ENCODE measurements at regions not wholly inside any gene's neighbourhood (a gene's known extent, or its start where the extent isn't known, plus 50 kb on each side); places are given as distances from the start of the nearest gene placed in this dataset.

- H3K79me1 ChIP-seq (ENCODE audit: low read depth, low read length): no peaks in the 10 kb centered on the region
- no peak overlapping the region for H3K4ac ChIP-seq (ENCODE audit: low read length)
- H3K23ac ChIP-seq (ENCODE audit: low read depth, low read length, poor library complexity): no peak overlapping the region
- no peak overlapping the region for H3K18ac ChIP-seq (ENCODE audit: low read length)
- no peaks in the 10 kb centered on the region for H3K36me3 ChIP-seq (replicated peaks in 1 of 2; ENCODE audit: control insufficient read depth in 2 of 2, insufficient read depth in 2 of 2, low read length in 2 of 2)
- no peak overlapping the region for H2BK15ac ChIP-seq (ENCODE audit: low read length)
- no peak overlapping the region for H3K4me3 ChIP-seq (ENCODE audit: low read length in 2 of 2)
- no peaks in the 10 kb centered on the region for H3K9me3 ChIP-seq (replicated peaks in 1 of 2; ENCODE audit: control insufficient read depth in 2 of 2, insufficient read depth in 1 of 2, low read depth in 1 of 2, low read length in 2 of 2)
- H2BK12ac ChIP-seq (ENCODE audit: low read length): no peak overlapping the region
- H4K8ac ChIP-seq (ENCODE audit: low read depth, low read length): no peak overlapping the region
- H3K27ac ChIP-seq (replicated peaks; ENCODE audit: low read length): no peak overlapping the region
- H4K91ac ChIP-seq (ENCODE audit: low read depth, low read length, poor library complexity): no peak overlapping the region
- no peak overlapping the region for H2AFZ ChIP-seq (ENCODE audit: low read length)
- WGBS, 2 donors (ENCODE audit: extremely low coverage in 2 of 2, insufficient read length in 2 of 2, insufficient replicate concordance in 1 of 2): no CpG with 5 or more reads among the region's 3 CpGs
- no peaks in the 10 kb centered on the region for H3K4me1 ChIP-seq (ENCODE audit: control insufficient read depth in 2 of 2, insufficient read depth in 1 of 2, low read depth in 1 of 2, low read length in 2 of 2)
- no peak overlapping the region for H3K9ac ChIP-seq (ENCODE audit: low read depth, low read length, poor library complexity)
- no peak for DNase-seq (ENCODE audit: low spot score)
- no peak overlapping the region for H2BK5ac ChIP-seq (ENCODE audit: low read length)
- no peak overlapping the region for H3K4me2 ChIP-seq (ENCODE audit: insufficient read depth, low read length, poor library complexity, severe bottlenecking)
- H3K14ac ChIP-seq (ENCODE audit: low read length): no peak overlapping the region
- no peak overlapping the region for H2AK5ac ChIP-seq (ENCODE audit: low read depth, low read length)
- H3K27me3 ChIP-seq (ENCODE audit: control insufficient read depth in 3 of 3, insufficient read depth in 3 of 3, low read depth in 1 of 3, low read length in 3 of 3): no peaks in the 10 kb centered on the region
- no peak overlapping the region for H2BK120ac ChIP-seq (ENCODE audit: low read depth, low read length)
These were observed 413.7 kb upstream of the FAT3 start for GRCh38 chr11:91810871-91811270.

GRCh38 chr11:91805293-91805692 is 419.3 kb upstream of the FAT3 start:
- Histone ChIP-seq H3K4me1 (ENCODE audit: control insufficient read depth in 2 of 2, insufficient read depth in 1 of 2, low read depth in 1 of 2, low read length in 2 of 2) (peaks cover 9% of the 10 kb centered on the region in 2 donors), H3K79me1 (ENCODE audit: low read depth, low read length) (no peaks in the 10 kb centered on the region), H2BK120ac (ENCODE audit: low read depth, low read length) (no peak overlapping the region), H3K14ac (ENCODE audit: low read length) (no peak overlapping the region), H3K23ac (ENCODE audit: low read depth, low read length, poor library complexity) (no peak overlapping the region), H2AFZ (ENCODE audit: low read length) (no peak overlapping the region), H2BK12ac (ENCODE audit: low read length) (no peak overlapping the region), H3K18ac (ENCODE audit: low read length) (no peak overlapping the region), H3K27ac (replicated peaks; ENCODE audit: low read length) (no peak overlapping the region), H3K4ac (ENCODE audit: low read length) (no peak overlapping the region), H3K9me3 (replicated peaks in 1 of 2; ENCODE audit: control insufficient read depth in 2 of 2, insufficient read depth in 1 of 2, low read depth in 1 of 2, low read length in 2 of 2) (no peaks in the 10 kb centered on the region), H3K9ac (ENCODE audit: low read depth, low read length, poor library complexity) (no peak overlapping the region), H2BK5ac (ENCODE audit: low read length) (no peak overlapping the region), H4K91ac (ENCODE audit: low read depth, low read length, poor library complexity) (no peak overlapping the region), H2BK15ac (ENCODE audit: low read length) (no peak overlapping the region), H2AK5ac (ENCODE audit: low read depth, low read length) (no peak overlapping the region), H4K8ac (ENCODE audit: low read depth, low read length) (no peak overlapping the region), H3K36me3 (replicated peaks in 1 of 2; ENCODE audit: control insufficient read depth in 2 of 2, insufficient read depth in 2 of 2, low read length in 2 of 2) (no peaks in the 10 kb centered on the region), H3K4me3 (ENCODE audit: low read length in 2 of 2) (no peak overlapping the region), H3K27me3 (ENCODE audit: control insufficient read depth in 3 of 3, insufficient read depth in 3 of 3, low read depth in 1 of 3, low read length in 3 of 3) (no peaks in the 10 kb centered on the region), H3K4me2 (ENCODE audit: insufficient read depth, low read length, poor library complexity, severe bottlenecking) (no peak overlapping the region)
- no peak for DNase-seq (ENCODE audit: low spot score)
- no CpG with 5 or more reads among the region's 1 CpG for WGBS, 2 donors (ENCODE audit: extremely low coverage in 2 of 2, insufficient read length in 2 of 2, insufficient replicate concordance in 1 of 2)

- H2BK5ac ChIP-seq (ENCODE audit: low read length): no peak overlapping the region
- no peaks in the 10 kb centered on the region for H3K79me1 ChIP-seq (ENCODE audit: low read depth, low read length)
- H3K9ac ChIP-seq (ENCODE audit: low read depth, low read length, poor library complexity): peak overlapping the region; percentile 21
- peaks cover 9% of the 10 kb centered on the region in 2 donors for H3K4me1 ChIP-seq (ENCODE audit: control insufficient read depth in 2 of 2, insufficient read depth in 1 of 2, low read depth in 1 of 2, low read length in 2 of 2)
- H3K14ac ChIP-seq (ENCODE audit: low read length): no peak overlapping the region
- H3K36me3 ChIP-seq (replicated peaks in 1 of 2; ENCODE audit: control insufficient read depth in 2 of 2, insufficient read depth in 2 of 2, low read length in 2 of 2): no peaks in the 10 kb centered on the region
- no peak overlapping the region for H2BK120ac ChIP-seq (ENCODE audit: low read depth, low read length)
- no CpG with 5 or more reads among the region's 1 CpG for WGBS, 2 donors (ENCODE audit: extremely low coverage in 2 of 2, insufficient read length in 2 of 2, insufficient replicate concordance in 1 of 2)
- no peak overlapping the region for H3K4me2 ChIP-seq (ENCODE audit: insufficient read depth, low read length, poor library complexity, severe bottlenecking)
- H2BK12ac ChIP-seq (ENCODE audit: low read length): no peak overlapping the region
- no peak for DNase-seq (ENCODE audit: low spot score)
- peak overlapping the region; percentile 42 for H3K27ac ChIP-seq (replicated peaks; ENCODE audit: low read length)
- no peaks in the 10 kb centered on the region for H3K9me3 ChIP-seq (replicated peaks in 1 of 2; ENCODE audit: control insufficient read depth in 2 of 2, insufficient read depth in 1 of 2, low read depth in 1 of 2, low read length in 2 of 2)
- no peak overlapping the region for H3K18ac ChIP-seq (ENCODE audit: low read length)
- no peak overlapping the region for H3K4ac ChIP-seq (ENCODE audit: low read length)
- no peak overlapping the region for H2BK15ac ChIP-seq (ENCODE audit: low read length)
- no peaks in the 10 kb centered on the region for H3K27me3 ChIP-seq (ENCODE audit: control insufficient read depth in 3 of 3, insufficient read depth in 3 of 3, low read depth in 1 of 3, low read length in 3 of 3)
- H4K91ac ChIP-seq (ENCODE audit: low read depth, low read length, poor library complexity): no peak overlapping the region
- H2AFZ ChIP-seq (ENCODE audit: low read length): peak overlapping the region; percentile 38
- no peak overlapping the region for H2AK5ac ChIP-seq (ENCODE audit: low read depth, low read length)
- no peak overlapping the region for H3K4me3 ChIP-seq (ENCODE audit: low read length in 2 of 2)
- H3K23ac ChIP-seq (ENCODE audit: low read depth, low read length, poor library complexity): no peak overlapping the region
- no peak overlapping the region for H4K8ac ChIP-seq (ENCODE audit: low read depth, low read length)
These were observed 420.6 kb upstream of the FAT3 start for GRCh38 chr11:91804042-91804441.

GRCh38 chr11:91802475-91802874 is 422.1 kb upstream of the FAT3 start:
- H3K23ac ChIP-seq (ENCODE audit: low read depth, low read length, poor library complexity): no peak overlapping the region

More at GRCh38 chr11:91802475-91802874, 422.1 kb upstream of the FAT3 start:
- H3K4me2 ChIP-seq (ENCODE audit: insufficient read depth, low read length, poor library complexity, severe bottlenecking): no peak overlapping the region
- H3K14ac ChIP-seq (ENCODE audit: low read length): no peak overlapping the region
- no peak overlapping the region for H3K18ac ChIP-seq (ENCODE audit: low read length)
- no peaks in the 10 kb centered on the region for H3K9me3 ChIP-seq (replicated peaks in 1 of 2; ENCODE audit: control insufficient read depth in 2 of 2, insufficient read depth in 1 of 2, low read depth in 1 of 2, low read length in 2 of 2)
- no peak for DNase-seq (ENCODE audit: low spot score)
- H3K4me1 ChIP-seq (ENCODE audit: control insufficient read depth in 2 of 2, insufficient read depth in 1 of 2, low read depth in 1 of 2, low read length in 2 of 2): peaks cover 9% of the 10 kb centered on the region in 2 donors
- H2AK5ac ChIP-seq (ENCODE audit: low read depth, low read length): no peak overlapping the region
- H4K8ac ChIP-seq (ENCODE audit: low read depth, low read length): no peak overlapping the region
- no peak overlapping the region for H3K27ac ChIP-seq (replicated peaks; ENCODE audit: low read length)
- H3K79me1 ChIP-seq (ENCODE audit: low read depth, low read length): no peaks in the 10 kb centered on the region
- no CpG with 5 or more reads among the region's 6 CpGs for WGBS, 2 donors (ENCODE audit: extremely low coverage in 2 of 2, insufficient read length in 2 of 2, insufficient replicate concordance in 1 of 2)
- peak overlapping the region; percentile 37 for H2AFZ ChIP-seq (ENCODE audit: low read length)
- no peak overlapping the region for H2BK5ac ChIP-seq (ENCODE audit: low read length)
- no peak overlapping the region for H2BK120ac ChIP-seq (ENCODE audit: low read depth, low read length)
- no peaks in the 10 kb centered on the region for H3K36me3 ChIP-seq (replicated peaks in 1 of 2; ENCODE audit: control insufficient read depth in 2 of 2, insufficient read depth in 2 of 2, low read length in 2 of 2)
- no peak overlapping the region for H4K91ac ChIP-seq (ENCODE audit: low read depth, low read length, poor library complexity)
- no peak overlapping the region for H3K4me3 ChIP-seq (ENCODE audit: low read length in 2 of 2)
- no peak overlapping the region for H3K9ac ChIP-seq (ENCODE audit: low read depth, low read length, poor library complexity)
- H2BK15ac ChIP-seq (ENCODE audit: low read length): no peak overlapping the region
- no peak overlapping the region for H2BK12ac ChIP-seq (ENCODE audit: low read length)
- H3K4ac ChIP-seq (ENCODE audit: low read length): no peak overlapping the region
- H3K27me3 ChIP-seq (ENCODE audit: control insufficient read depth in 3 of 3, insufficient read depth in 3 of 3, low read depth in 1 of 3, low read length in 3 of 3): no peaks in the 10 kb centered on the region
